GM12865 (cell line): ENCODE measurements at regions not wholly inside any gene's neighbourhood (a gene's known extent, or its start where the extent isn't known, plus 50 kb on each side); places are given as distances from the start of the nearest gene placed in this dataset.

ENCODE experiments used
- DNase-seq: peaks from one replicate; pipeline ENCODE4 v3.0.0; 2010; ENCODE audit warnings: low read depth
- H3K4me3 ChIP-seq: 2 replicates; pipeline ENCODE4 v1.5.1; 2011; ENCODE audit warnings: mild to moderate bottlenecking, low read depth, low read length, control low read depth
- TF ChIP-seq, protein P1 (sequence below): IDR thresholded peaks from 2 replicates; pipeline ENCODE4 v1.5.1; 2011; ENCODE audit warnings: low read length, control low read depth, low read depth, inconsistent platforms; ENCODE audit not compliant: insufficient read depth; ENCODE audit errors: missing control alignments

DNA sequence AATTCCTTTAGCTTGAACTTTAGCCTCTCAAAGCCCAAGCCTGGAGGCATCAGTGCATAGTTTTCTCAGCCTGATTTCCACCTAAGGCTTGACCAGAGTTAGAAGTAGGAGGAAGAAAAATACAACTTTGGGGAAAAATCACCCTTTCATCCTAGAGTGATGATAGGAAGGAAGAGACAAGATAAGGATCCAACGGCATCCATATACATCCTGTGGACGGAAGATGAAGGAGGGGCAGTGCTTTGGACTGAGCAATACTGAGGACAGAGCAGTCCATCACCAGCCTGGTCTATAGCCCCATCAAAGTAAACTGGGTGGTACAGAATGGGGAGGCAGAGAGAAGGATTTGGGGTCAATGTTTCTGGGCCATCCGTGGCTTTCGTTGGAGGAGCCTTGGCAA is 247.9 kb downstream of the FAM76B start:
- no peak overlapping the region for H3K4me3 ChIP-seq
- TF ChIP-seq, protein P1, sequence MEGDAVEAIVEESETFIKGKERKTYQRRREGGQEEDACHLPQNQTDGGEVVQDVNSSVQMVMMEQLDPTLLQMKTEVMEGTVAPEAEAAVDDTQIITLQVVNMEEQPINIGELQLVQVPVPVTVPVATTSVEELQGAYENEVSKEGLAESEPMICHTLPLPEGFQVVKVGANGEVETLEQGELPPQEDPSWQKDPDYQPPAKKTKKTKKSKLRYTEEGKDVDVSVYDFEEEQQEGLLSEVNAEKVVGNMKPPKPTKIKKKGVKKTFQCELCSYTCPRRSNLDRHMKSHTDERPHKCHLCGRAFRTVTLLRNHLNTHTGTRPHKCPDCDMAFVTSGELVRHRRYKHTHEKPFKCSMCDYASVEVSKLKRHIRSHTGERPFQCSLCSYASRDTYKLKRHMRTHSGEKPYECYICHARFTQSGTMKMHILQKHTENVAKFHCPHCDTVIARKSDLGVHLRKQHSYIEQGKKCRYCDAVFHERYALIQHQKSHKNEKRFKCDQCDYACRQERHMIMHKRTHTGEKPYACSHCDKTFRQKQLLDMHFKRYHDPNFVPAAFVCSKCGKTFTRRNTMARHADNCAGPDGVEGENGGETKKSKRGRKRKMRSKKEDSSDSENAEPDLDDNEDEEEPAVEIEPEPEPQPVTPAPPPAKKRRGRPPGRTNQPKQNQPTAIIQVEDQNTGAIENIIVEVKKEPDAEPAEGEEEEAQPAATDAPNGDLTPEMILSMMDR, result no peak
- no peak for DNase-seq

GRCh38 chr11:95536047-95536690 is 253.4 kb downstream of the FAM76B start:
- no peak for DNase-seq
- no peak overlapping the region for H3K4me3 ChIP-seq
- TF ChIP-seq, protein P1, result no peak

- no peak overlapping the region for H3K4me3 ChIP-seq
- no peak for DNase-seq
- TF ChIP-seq, protein P1, result no peak
Measured at GRCh38 chr11:95534809-95535208, 254.8 kb downstream of the FAM76B start.

GRCh38 chr11:95534226-95534625 is 255.4 kb downstream of the FAM76B start:
- TF ChIP-seq, protein P1, result no peak
- no peak overlapping the region for H3K4me3 ChIP-seq
- no peak for DNase-seq

GRCh38 chr11:95531116-95531515 is 258.5 kb downstream of the FAM76B start:
- DNase-seq, result no peak
- no peak overlapping the region for H3K4me3 ChIP-seq
- TF ChIP-seq, protein P1, result no peak

- no peak overlapping the region for H3K4me3 ChIP-seq
- TF ChIP-seq, protein P1, result no peak
- DNase-seq, result no peak
Measured at GRCh38 chr11:95524314-95525036, 265.1 kb downstream of the FAM76B start.
